ENCODE measurements at regions not wholly inside any gene's neighbourhood (a gene's known extent, or its start where the extent isn't known, plus 50 kb on each side); places are given as distances from the start of the nearest gene placed in this dataset.

- no peaks in the 10 kb centered on the region for H3K9me3 ChIP-seq (replicated peaks; ENCODE audit: control insufficient read depth, insufficient read depth, low read depth, low read length)
- TF ChIP-seq ZKSCAN1 (IDR thresholded peaks at IDR 0.05; ENCODE audit: low read depth, low read length) (no peak), KDM5B (IDR thresholded peaks at IDR 0.05; ENCODE audit: insufficient replicate concordance, low read depth, low read length) (no peak), RAD51 (IDR thresholded peaks at IDR 0.05; ENCODE audit: borderline replicate concordance, low read depth) (no peak), ZNF197 (CRISPR knock-in tag; IDR thresholded peaks at IDR 0.05; ENCODE audit: low read depth) (no peak), GABPA (tag; conservative IDR thresholded peaks at IDR 0.05; ENCODE audit: low read depth) (no peak), ZNF561 (CRISPR knock-in tag; conservative IDR thresholded peaks at IDR 0.05) (no peak), HMG20B (CRISPR knock-in tag; IDR thresholded peaks at IDR 0.05) (no peak), ZNF644 (tag; IDR thresholded peaks at IDR 0.05; ENCODE audit: low read depth) (no peak), SOX6 (IDR thresholded peaks at IDR 0.05) (no peak), ZFP30 (CRISPR knock-in tag; IDR thresholded peaks at IDR 0.05; ENCODE audit: borderline replicate concordance) (no peak), BHLHE40 (IDR thresholded peaks at IDR 0.05; ENCODE audit: low read length) (no peak), FOXA1 (IDR thresholded peaks at IDR 0.05; ENCODE audit: borderline replicate concordance) (no peak), EP400 (IDR thresholded peaks at IDR 0.05) (no peak), ARNT (IDR thresholded peaks at IDR 0.05) (no peak), HDAC6 (IDR thresholded peaks at IDR 0.05; ENCODE audit: low read depth, low read length) (no peak), HMGXB4 (CRISPR knock-in tag; IDR thresholded peaks at IDR 0.05) (no peak), ZNF79 (CRISPR knock-in tag; IDR thresholded peaks at IDR 0.05; ENCODE audit: low read depth) (no peak), MNT (conservative IDR thresholded peaks at IDR 0.05) (no peak)
- ChIA-PET POLR2A (interaction anchor here (0.6 kb wide), 1 partner anchor 24 kb away, joined by 3 read pairs; no protein-coding TSS in a partner anchor), CTCF (ENCODE audit: low intra/inter-chr PET ratio) (no interaction called here)
- WGBS (ENCODE audit: insufficient coverage, low coverage, missing lambda C conversion rate), result 0% methylated on average over 4 of the region's 6 CpGs
- no peaks in the 10 kb centered on the region for H3K4me1 ChIP-seq (replicated peaks in 1 of 2; ENCODE audit: control insufficient read depth in 2 of 2, insufficient read depth in 2 of 2, low read length in 2 of 2)
- DNase-seq (ENCODE audit: extremely low read depth in 1 of 4, low spot score in 3 of 4), result no peak
- no peaks in the 10 kb centered on the region for H3K9me1 ChIP-seq (ENCODE audit: control insufficient read depth, insufficient read depth, low read length)
- no peak for FAIRE-seq
- no peak overlapping the region for H2AFZ ChIP-seq (ENCODE audit: low read depth, low read length)
- no peak overlapping the region for H3K4me2 ChIP-seq (ENCODE audit: insufficient read depth, low read length)
- intact Hi-C loops (cut with micrococcal nuclease), result no loop called here
- no peaks in the 10 kb centered on the region; the same call in 1 of the 2 replicates for H4K20me1 ChIP-seq (replicated peaks; ENCODE audit: control insufficient read depth, insufficient read depth, low read length)
- no peak overlapping the region for H3K27ac ChIP-seq (ENCODE audit: extremely low read depth, low read depth, low read length)
- no peaks in the 10 kb centered on the region for H3K36me3 ChIP-seq (ENCODE audit: control insufficient read depth, insufficient read depth, low read length)
- H3K79me2 ChIP-seq (ENCODE audit: control insufficient read depth, insufficient read depth, low read length), result no peaks in the 10 kb centered on the region
- in situ Hi-C loops (cut with MboI), result no loop called here
- H3K27me3 ChIP-seq (ENCODE audit: control insufficient read depth in 2 of 2, insufficient read depth in 2 of 2, low read length in 2 of 2), result no peaks in the 10 kb centered on the region
- ATAC-seq, result no peak
- no TSS peak for BruUV-seq (replicated peaks)
- no peak overlapping the region for H3K9ac ChIP-seq (ENCODE audit: insufficient read depth in 1 of 2, low read depth in 2 of 2, low read length in 2 of 2)
- no peak overlapping the region for H3K4me3 ChIP-seq
Measured at GRCh38 chr20:24141111-24141510, 152.5 kb upstream of the GGTLC1 start.

Data from K562 (cell line).